ENCODE measurements at regions not wholly inside any gene's neighbourhood (a gene's known extent, or its start where the extent isn't known, plus 50 kb on each side); places are given as distances from the start of the nearest gene placed in this dataset.

DNA sequence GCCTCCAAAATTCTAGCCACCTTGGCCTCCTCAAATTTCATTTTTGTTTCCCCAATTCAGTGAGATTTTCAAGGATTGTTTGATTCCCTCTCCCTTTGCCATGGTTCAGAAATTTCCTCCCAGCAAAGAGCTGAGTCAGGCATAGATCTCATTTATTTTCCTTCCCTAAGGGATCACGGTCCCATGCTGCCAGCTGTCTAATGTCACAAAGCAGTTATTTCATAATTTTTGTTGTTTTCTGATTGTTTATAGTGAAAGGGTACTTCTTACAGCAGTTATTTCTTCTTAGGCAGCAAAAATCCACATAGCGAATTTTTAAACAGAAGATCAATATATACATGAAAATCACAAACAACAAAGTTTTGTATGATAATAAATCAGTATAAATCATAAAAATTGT is 470.5 kb upstream of the MAGEB18 start:
- TF ChIP-seq, protein P1, sequence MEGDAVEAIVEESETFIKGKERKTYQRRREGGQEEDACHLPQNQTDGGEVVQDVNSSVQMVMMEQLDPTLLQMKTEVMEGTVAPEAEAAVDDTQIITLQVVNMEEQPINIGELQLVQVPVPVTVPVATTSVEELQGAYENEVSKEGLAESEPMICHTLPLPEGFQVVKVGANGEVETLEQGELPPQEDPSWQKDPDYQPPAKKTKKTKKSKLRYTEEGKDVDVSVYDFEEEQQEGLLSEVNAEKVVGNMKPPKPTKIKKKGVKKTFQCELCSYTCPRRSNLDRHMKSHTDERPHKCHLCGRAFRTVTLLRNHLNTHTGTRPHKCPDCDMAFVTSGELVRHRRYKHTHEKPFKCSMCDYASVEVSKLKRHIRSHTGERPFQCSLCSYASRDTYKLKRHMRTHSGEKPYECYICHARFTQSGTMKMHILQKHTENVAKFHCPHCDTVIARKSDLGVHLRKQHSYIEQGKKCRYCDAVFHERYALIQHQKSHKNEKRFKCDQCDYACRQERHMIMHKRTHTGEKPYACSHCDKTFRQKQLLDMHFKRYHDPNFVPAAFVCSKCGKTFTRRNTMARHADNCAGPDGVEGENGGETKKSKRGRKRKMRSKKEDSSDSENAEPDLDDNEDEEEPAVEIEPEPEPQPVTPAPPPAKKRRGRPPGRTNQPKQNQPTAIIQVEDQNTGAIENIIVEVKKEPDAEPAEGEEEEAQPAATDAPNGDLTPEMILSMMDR (IDR thresholded peaks at IDR 0.05; ENCODE audit: low read depth, low read length) = no peak
- Histone ChIP-seq H3K4me3 (ENCODE audit: low read depth, low read length) (no peak overlapping the region), H3K27ac (no peak overlapping the region), H3K27me3 (ENCODE audit: insufficient read depth, low read depth, severe bottlenecking) (no peaks in the 10 kb centered on the region), H3K9me3 (ENCODE audit: severe bottlenecking) (no peaks in the 10 kb centered on the region), H3K36me3 (no peaks in the 10 kb centered on the region)
- DNase-seq = no peak

DNA sequence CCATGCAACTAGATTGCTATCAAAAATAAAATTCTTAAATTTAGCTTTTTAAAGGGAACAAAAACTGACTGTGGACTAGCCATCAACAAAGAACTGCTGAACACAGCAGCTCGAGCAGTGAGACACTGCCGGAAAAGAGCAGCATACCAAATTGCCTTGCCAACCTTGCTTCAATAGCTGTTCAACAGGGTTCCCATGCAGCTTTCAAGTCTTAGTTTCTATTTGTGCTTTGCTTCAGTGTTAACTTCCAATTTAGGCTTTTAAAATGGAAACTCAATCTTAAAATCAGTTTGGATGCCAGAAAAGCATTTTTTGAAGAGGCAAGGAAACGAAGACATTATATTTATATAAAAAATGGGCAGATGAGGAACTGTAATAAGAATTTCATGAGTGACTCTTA is 463.4 kb upstream of the MAGEB18 start:
- Histone ChIP-seq H3K4me3 (ENCODE audit: low read depth, low read length) (no peak overlapping the region), H3K36me3 (no peaks in the 10 kb centered on the region), H3K27me3 (ENCODE audit: insufficient read depth, low read depth, severe bottlenecking) (no peaks in the 10 kb centered on the region), H3K27ac (no peak overlapping the region), H3K9me3 (ENCODE audit: severe bottlenecking) (peaks cover 6% of the 10 kb centered on the region)
- TF ChIP-seq, protein P1 (IDR thresholded peaks at IDR 0.05; ENCODE audit: low read depth, low read length) = no peak
- no peak for DNase-seq

DNA sequence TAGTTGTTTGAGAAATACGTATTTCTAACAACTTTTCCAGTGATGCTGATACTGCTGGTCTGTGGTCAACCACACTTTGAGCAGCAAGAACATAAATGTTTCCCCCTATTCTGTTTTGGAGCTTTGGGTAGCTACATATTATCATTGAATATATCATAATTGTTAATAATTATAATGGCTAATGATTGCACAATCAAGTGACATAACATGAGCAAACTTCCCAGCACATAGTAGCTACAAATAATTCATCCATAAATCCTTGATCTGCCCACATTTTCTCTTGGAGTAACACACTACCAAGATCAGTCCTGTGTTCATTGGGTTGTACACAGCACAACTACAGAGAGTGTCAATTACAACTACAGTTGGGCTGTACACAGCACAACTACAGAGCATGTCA is 436.3 kb upstream of the MAGEB18 start:
- no peak overlapping the region for H3K4me3 ChIP-seq (ENCODE audit: low read depth, low read length)
- H3K9me3 ChIP-seq (ENCODE audit: severe bottlenecking) = peaks cover 5% of the 10 kb centered on the region
- H3K27ac ChIP-seq = no peak overlapping the region
- H3K36me3 ChIP-seq = no peaks in the 10 kb centered on the region
- no peaks in the 10 kb centered on the region for H3K27me3 ChIP-seq (ENCODE audit: insufficient read depth, low read depth, severe bottlenecking)
- TF ChIP-seq, protein P1 (IDR thresholded peaks at IDR 0.05; ENCODE audit: low read depth, low read length) = no peak
- DNase-seq = no peak

DNA sequence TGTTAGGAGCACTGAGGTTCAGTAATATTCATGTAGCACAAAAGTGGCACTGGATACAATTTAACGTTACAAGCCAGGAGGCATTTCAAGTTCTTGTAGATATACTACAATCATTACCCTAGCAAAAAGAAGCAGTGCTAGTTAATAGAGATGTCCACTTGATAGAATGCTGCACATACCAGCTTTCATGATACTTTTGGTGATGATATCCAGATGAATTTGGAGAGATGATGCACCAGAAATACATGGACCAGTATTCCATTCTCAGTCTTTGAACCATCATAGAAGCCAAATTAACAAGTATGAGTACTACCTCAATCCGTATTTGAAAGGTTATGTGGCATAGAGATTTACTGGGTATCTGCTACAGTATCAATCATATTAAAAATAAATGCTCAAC is 421.0 kb upstream of the MAGEB18 start:
- Histone ChIP-seq H3K36me3 (no peaks in the 10 kb centered on the region), H3K27me3 (ENCODE audit: insufficient read depth, low read depth, severe bottlenecking) (peaks cover 11% of the 10 kb centered on the region), H3K27ac (no peak overlapping the region), H3K4me3 (ENCODE audit: low read depth, low read length) (no peak overlapping the region), H3K9me3 (ENCODE audit: severe bottlenecking) (no peaks in the 10 kb centered on the region)
- DNase-seq = no peak
- TF ChIP-seq, protein P1 (IDR thresholded peaks at IDR 0.05; ENCODE audit: low read depth, low read length) = no peak

DNA sequence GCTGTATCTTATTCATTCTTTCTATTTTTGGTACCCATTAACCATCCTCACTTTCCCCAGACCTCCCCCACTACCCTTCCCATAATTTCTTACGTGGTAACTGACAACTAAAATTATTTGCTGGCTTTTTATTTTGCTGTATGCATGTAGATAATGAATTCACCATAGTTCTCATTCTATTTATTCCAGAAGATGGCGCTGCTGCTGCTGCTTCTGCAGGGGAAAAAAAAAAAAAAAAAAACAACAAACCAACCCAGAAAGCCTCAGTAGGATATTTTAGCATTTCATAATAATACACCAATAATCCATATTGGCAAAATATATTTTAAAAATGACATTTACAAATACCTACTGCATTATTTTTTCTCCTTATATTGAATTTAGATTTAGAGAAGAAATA is 416.6 kb upstream of the MAGEB18 start:
- no peak for DNase-seq
- H3K9me3 ChIP-seq (ENCODE audit: severe bottlenecking) = no peaks in the 10 kb centered on the region
- TF ChIP-seq, protein P1 (IDR thresholded peaks at IDR 0.05; ENCODE audit: low read depth, low read length) = 0 out of 2 replicates have a peak, but pooled peaks have one; percentile 18
- H3K27me3 ChIP-seq (ENCODE audit: insufficient read depth, low read depth, severe bottlenecking) = peaks cover 2% of the 10 kb centered on the region
- H3K4me3 ChIP-seq (ENCODE audit: low read depth, low read length) = no peak overlapping the region
- H3K36me3 ChIP-seq = no peaks in the 10 kb centered on the region
- no peak overlapping the region for H3K27ac ChIP-seq

DNA sequence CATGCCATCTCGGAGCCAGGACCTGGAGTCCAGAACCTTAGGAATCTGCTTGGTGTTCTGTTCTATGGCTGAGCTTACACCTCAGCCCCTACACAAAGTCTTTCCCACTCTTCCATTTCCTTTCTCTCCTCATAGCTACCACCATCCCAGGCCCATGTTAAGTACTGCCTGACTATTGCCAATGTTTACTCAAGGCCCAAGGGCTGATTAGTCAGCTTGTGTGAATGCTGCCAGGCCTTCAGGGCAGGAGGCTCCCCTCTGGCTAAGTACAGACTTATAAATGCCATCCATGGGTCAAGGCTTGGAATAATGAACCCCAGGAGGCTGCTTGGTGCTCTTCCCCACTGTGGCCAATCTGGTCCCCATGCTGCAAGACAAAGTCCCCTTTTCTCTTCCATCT is 411.6 kb upstream of the MAGEB18 start:
- TF ChIP-seq, protein P1 (IDR thresholded peaks at IDR 0.05; ENCODE audit: low read depth, low read length) = no peak
- H3K4me3 ChIP-seq (ENCODE audit: low read depth, low read length) = no peak overlapping the region
- H3K36me3 ChIP-seq = no peaks in the 10 kb centered on the region
- H3K9me3 ChIP-seq (ENCODE audit: severe bottlenecking) = no peaks in the 10 kb centered on the region
- no peak for DNase-seq
- H3K27me3 ChIP-seq (ENCODE audit: insufficient read depth, low read depth, severe bottlenecking) = no peaks in the 10 kb centered on the region
- no peak overlapping the region for H3K27ac ChIP-seq
